Renal pelvis (tissue), 1 donor: ENCODE measurements at regions not wholly inside any gene's neighbourhood (a gene's known extent, or its start where the extent isn't known, plus 50 kb on each side); places are given as distances from the start of the nearest gene placed in this dataset.
A peak's percentile ranks its signal among the peaks of the same experiment; 100 is the strongest.

Source experiments
- DNase-seq: peaks from one replicate; pipeline ENCODE4 v3.0.0-alpha.2; 2013

GRCh38 chr16:18059089-18059488, 277.4 kb downstream of the NPIPA8 start:
- DNase-seq = no peak

- no peak for DNase-seq
These were observed 281.1 kb downstream of the NPIPA8 start for GRCh38 chr16:18055411-18055916.

- DNase-seq = no peak
These were observed 285.8 kb downstream of the NPIPA8 start for GRCh38 chr16:18050777-18051176.

GRCh38 chr16:18050234-18050633, 286.3 kb downstream of the NPIPA8 start:
- DNase-seq = no peak

- DNase-seq = no peak
These were observed 286.9 kb downstream of the NPIPA8 start for GRCh38 chr16:18049547-18050133.

- no peak for DNase-seq
These were observed 287.5 kb downstream of the NPIPA8 start for GRCh38 chr16:18048853-18049546.

GRCh38 chr16:18047761-18048160, 288.8 kb downstream of the NPIPA8 start:
- no peak for DNase-seq

GRCh38 chr16:18045356-18045755, 291.2 kb downstream of the NPIPA8 start:
- no peak for DNase-seq

- DNase-seq = no peak
These were observed 294.4 kb downstream of the NPIPA8 start for GRCh38 chr16:18041864-18042834.

GRCh38 chr16:18039931-18040330, 296.6 kb downstream of the NPIPA8 start:
- no peak for DNase-seq

GRCh38 chr16:18037051-18037450, 299.5 kb downstream of the NPIPA8 start:
- DNase-seq = no peak

- peak; percentile 61 for DNase-seq
These were observed 311.9 kb downstream of the NPIPA8 start for GRCh38 chr16:18024611-18025010.

- DNase-seq = peak; percentile 67
These were observed 318.2 kb downstream of the NPIPA8 start for GRCh38 chr16:18018376-18018775.

- no peak for DNase-seq
These were observed 322.7 kb downstream of the NPIPA8 start for GRCh38 chr16:18013863-18014262.

- DNase-seq = no peak
These were observed 328.2 kb downstream of the NPIPA8 start for GRCh38 chr16:18008356-18008755.

- no peak for DNase-seq
These were observed 333.5 kb downstream of the NPIPA8 start for GRCh38 chr16:18003033-18003432.

GRCh38 chr16:17998996-17999395, 337.5 kb downstream of the NPIPA8 start:
- no peak for DNase-seq

GRCh38 chr16:17998550-17998949, 338.0 kb downstream of the NPIPA8 start:
- no peak for DNase-seq

GRCh38 chr16:17994027-17994426, 342.5 kb downstream of the NPIPA8 start:
- no peak for DNase-seq

- no peak for DNase-seq
These were observed 344.1 kb downstream of the NPIPA8 start for GRCh38 chr16:17992416-17992815.

- no peak for DNase-seq
These were observed 347.3 kb downstream of the NPIPA8 start for GRCh38 chr16:17989255-17989654.

- no peak for DNase-seq
These were observed 347.7 kb downstream of the NPIPA8 start for GRCh38 chr16:17988839-17989238.

GRCh38 chr16:17986991-17987390, 349.5 kb downstream of the NPIPA8 start:
- DNase-seq = no peak
